Breast epithelium (tissue), 4 donors: ENCODE measurements at regions not wholly inside any gene's neighbourhood (a gene's known extent, or its start where the extent isn't known, plus 50 kb on each side); places are given as distances from the start of the nearest gene placed in this dataset.

ENCODE experiments used
- DNase-seq, 2 donors: peaks; one replicate each; pipeline ENCODE4 v3.0.0-alpha.2; 2019; ENCODE audit warnings: low spot score in 2 of 2
- H3K27ac ChIP-seq, 2 donors: fragments of 200-600 bp; sonication (generic) in 1 of 2; one replicate each; pipeline ENCODE4 v1.5.1; 2016 to 2019; ENCODE audit warnings: mild to moderate bottlenecking in 1 of 2
- H3K27me3 ChIP-seq, 2 donors: fragments of 200-600 bp; sonication (generic) in 1 of 2; one replicate each; pipeline versions ENCODE4 v1.5.1 to v1.6.0; 2017 to 2019; ENCODE audit warnings: control low read depth in 1 of 2, mild to moderate bottlenecking in 1 of 2
- H3K36me3 ChIP-seq: fragments of 200-600 bp; one replicate; pipeline ENCODE4 v1.5.1; 2019
- H3K4me1 ChIP-seq, 2 donors: fragments of 200-600 bp; sonication (generic); one replicate each; pipeline ENCODE4 v1.5.1; 2016 to 2019; ENCODE audit warnings: control low read depth in 1 of 2
- H3K4me3 ChIP-seq, 3 donors: fragments of 200-600 bp; sonication (generic); 1 replicate in 2 of 3; 2 replicates in 1 of 3; pipeline ENCODE4 v1.5.1; 2016 to 2019; ENCODE audit warnings: mild to moderate bottlenecking in 3 of 3, moderate library complexity in 2 of 3
- H3K9me3 ChIP-seq, 2 donors: fragments of 200-600 bp; sonication (generic) in 1 of 2; one replicate each; pipeline ENCODE4 v1.5.1; 2016 to 2019; ENCODE audit warnings: control low read depth in 1 of 2
- CTCF ChIP-seq, 3 donors: fragments of 450-650 bp; IDR thresholded peaks; one replicate each; pipeline ENCODE4 v1.5.1; 2016 to 2017; ENCODE audit warnings: antibody characterized with exemption in 3 of 3, mild to moderate bottlenecking in 3 of 3, moderate library complexity in 3 of 3
- POLR2A ChIP-seq: fragments of 450-650 bp; IDR thresholded peaks from one replicate; pipeline ENCODE4 v1.6.1; 2016; ENCODE audit warnings: antibody characterized with exemption, mild to moderate bottlenecking, moderate library complexity
- POLR2AphosphoS5 ChIP-seq, 3 donors: sonication (generic); formaldehyde crosslinking; IDR thresholded peaks; one replicate each; pipeline ENCODE4 v1.6.1; 2017; ENCODE audit warnings: antibody characterized with exemption in 3 of 3
- intact Hi-C: fragments of 100-400 bp; cut with DNase I; formaldehyde crosslinking; loops from one replicate; pipeline ENCODE4 v1.15.1; 2023; ENCODE audit warnings: low total_unique reads

GRCh38 chr6:105771313-105771970 lies 314.7 kb upstream of the PRDM1 start:
- H3K4me1 ChIP-seq, result no peaks in the 10 kb centered on the region
- no peak overlapping the region for H3K4me3 ChIP-seq
- H3K27me3 ChIP-seq, result no peaks in the 10 kb centered on the region
- no peak for DNase-seq
- TF ChIP-seq CTCF (IDR thresholded peaks at IDR 0.05) (no peak), POLR2A (no peak), POLR2AphosphoS5 (IDR thresholded peaks at IDR 0.05) (no peak)
- H3K27ac ChIP-seq, result no peak overlapping the region
- H3K36me3 ChIP-seq, result no peaks in the 10 kb centered on the region
- peaks cover 3 to 9% of the 10 kb centered on the region in 2 donors for H3K9me3 ChIP-seq
- intact Hi-C loops, result no loop called here

DNA sequence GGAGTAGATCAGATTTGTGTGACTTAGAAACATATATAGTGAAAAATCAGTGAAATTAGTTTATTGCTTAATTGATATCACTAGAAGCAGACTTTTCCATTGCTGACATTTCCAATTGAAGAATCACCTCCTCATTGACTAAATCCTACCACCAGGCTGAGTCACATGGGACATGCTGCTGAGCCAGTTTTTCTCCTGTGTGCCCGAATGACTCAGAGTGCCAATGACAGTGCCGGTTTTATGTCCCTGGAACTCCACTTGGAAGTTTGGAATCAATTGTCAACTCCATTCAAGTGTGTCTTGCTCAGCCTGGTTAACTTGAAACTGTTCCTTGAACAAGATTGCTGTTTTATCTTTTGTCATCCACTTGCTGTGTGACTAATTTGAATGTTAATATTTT lies 316.1 kb upstream of the PRDM1 start:
- Histone ChIP-seq H3K27me3 (no peaks in the 10 kb centered on the region), H3K27ac (no peak overlapping the region), H3K36me3 (no peaks in the 10 kb centered on the region), H3K4me1 (no peaks in the 10 kb centered on the region), H3K4me3 (no peak overlapping the region), H3K9me3 (no peaks in the 10 kb centered on the region)
- DNase-seq, result no peak
- intact Hi-C loops, result no loop called here
- no peak for TF ChIP-seq POLR2A
- no peak for TF ChIP-seq CTCF (IDR thresholded peaks at IDR 0.05)
- TF ChIP-seq POLR2AphosphoS5 (IDR thresholded peaks at IDR 0.05), result no peak

GRCh38 chr6:105769197-105769596 lies 316.9 kb upstream of the PRDM1 start:
- Histone ChIP-seq H3K27me3 (no peaks in the 10 kb centered on the region), H3K36me3 (no peaks in the 10 kb centered on the region), H3K9me3 (no peaks in the 10 kb centered on the region), H3K27ac (no peak overlapping the region), H3K4me1 (no peaks in the 10 kb centered on the region), H3K4me3 (no peak overlapping the region)
- no peak for TF ChIP-seq CTCF (IDR thresholded peaks at IDR 0.05)
- no peak for TF ChIP-seq POLR2AphosphoS5 (IDR thresholded peaks at IDR 0.05)
- no peak for TF ChIP-seq POLR2A
- no peak for DNase-seq
- intact Hi-C loops, result no loop called here

GRCh38 chr6:105767541-105767940 lies 318.6 kb upstream of the PRDM1 start:
- H3K27me3 ChIP-seq, result no peaks in the 10 kb centered on the region
- no peak for TF ChIP-seq POLR2AphosphoS5 (IDR thresholded peaks at IDR 0.05)
- TF ChIP-seq CTCF (IDR thresholded peaks at IDR 0.05), result no peak
- TF ChIP-seq POLR2A, result no peak

GRCh38 chr6:105765239-105765638 lies 320.9 kb upstream of the PRDM1 start:
- H3K27ac ChIP-seq, result no peak overlapping the region
- no peaks in the 10 kb centered on the region for H3K27me3 ChIP-seq
- no peaks in the 10 kb centered on the region for H3K9me3 ChIP-seq
- intact Hi-C loops, result no loop called here
- no peaks in the 10 kb centered on the region for H3K4me1 ChIP-seq
- TF ChIP-seq CTCF (IDR thresholded peaks at IDR 0.05), result no peak
- TF ChIP-seq POLR2A, result no peak
- TF ChIP-seq POLR2AphosphoS5 (IDR thresholded peaks at IDR 0.05), result no peak
- H3K4me3 ChIP-seq, result no peak overlapping the region
- DNase-seq, result no peak
- H3K36me3 ChIP-seq, result no peaks in the 10 kb centered on the region

More at GRCh38 chr6:105767541-105767940, 318.6 kb upstream of the PRDM1 start:
- intact Hi-C loops, result no loop called here
- Histone ChIP-seq H3K4me1 (no peaks in the 10 kb centered on the region), H3K36me3 (no peaks in the 10 kb centered on the region), H3K27ac (no peak overlapping the region), H3K4me3 (no peak overlapping the region), H3K9me3 (no peaks in the 10 kb centered on the region)
- no peak for DNase-seq
